Keratinocyte (primary cell): ENCODE measurements at regions not wholly inside any gene's neighbourhood (a gene's known extent, or its start where the extent isn't known, plus 50 kb on each side); places are given as distances from the start of the nearest gene placed in this dataset.

Source experiments
- DNase-seq: peaks from one replicate; pipeline ENCODE4 v3.0.0-alpha.2; 2011; ENCODE audit warnings: low read depth, missing footprints, low spot score
- FAIRE-seq: peaks from 2 replicates; lab custom pipeline; 2011; peaks lifted over from hg19 to GRCh38; lab: Jason Lieb, UNC
- H2AFZ ChIP-seq: 2 replicates; pipeline ENCODE4 v1.6.0; 2012; ENCODE audit warnings: low read length, control low read depth, inconsistent platforms; ENCODE audit not compliant: control insufficient read depth
- H3K27ac ChIP-seq: 2 replicates; pipeline ENCODE4 v1.5.1; 2011; ENCODE audit warnings: low read length; ENCODE audit not compliant: control insufficient read depth, insufficient read depth
- H3K27me3 ChIP-seq: 3 replicates; pipeline ENCODE4 v1.6.0; 2011; ENCODE audit warnings: low read length; ENCODE audit not compliant: control insufficient read depth, insufficient read depth; ENCODE audit errors: extremely low read depth
- H3K36me3 ChIP-seq, 2 experiments: 2 replicates in 1 of 2; 3 replicates in 1 of 2; pipeline ENCODE4 v1.5.1; 2011; ENCODE audit warnings: low read length in 2 of 2, mild to moderate bottlenecking in 1 of 2; ENCODE audit not compliant: control insufficient read depth in 2 of 2, insufficient read depth in 2 of 2; ENCODE audit errors: extremely low read depth in 1 of 2
- H3K4me1 ChIP-seq: 3 replicates; pipeline ENCODE4 v1.5.1; 2011; ENCODE audit warnings: low read length; ENCODE audit not compliant: control insufficient read depth, insufficient read depth; ENCODE audit errors: extremely low read depth
- H3K4me2 ChIP-seq: 3 replicates; pipeline ENCODE4 v1.6.0; 2011; ENCODE audit warnings: low read depth, low read length; ENCODE audit not compliant: control insufficient read depth, insufficient read depth; ENCODE audit errors: extremely low read depth
- H3K4me3 ChIP-seq, 3 experiments: fragments of 200-600 bp in 1 of 3; sonication (generic) in 1 of 3; 2 replicates in 2 of 3; 3 replicates in 1 of 3; pipeline ENCODE4 v1.5.1; 2011 to 2016; ENCODE audit warnings: low read length in 3 of 3, mild to moderate bottlenecking in 3 of 3, control low read depth in 2 of 3, inconsistent platforms in 1 of 3, low read depth in 1 of 3, mixed read lengths in 1 of 3, mixed run types in 1 of 3, moderate library complexity in 1 of 3; ENCODE audit not compliant: control insufficient read depth in 2 of 3, insufficient read depth in 2 of 3; ENCODE audit errors: extremely low read depth in 1 of 3
- H3K79me2 ChIP-seq: 2 replicates; pipeline ENCODE4 v1.6.0; 2012; ENCODE audit warnings: low read length; ENCODE audit not compliant: control insufficient read depth, insufficient read depth
- H3K9ac ChIP-seq: 3 replicates; pipeline ENCODE4 v1.6.0; 2011; ENCODE audit warnings: low read length; ENCODE audit not compliant: control insufficient read depth, insufficient read depth; ENCODE audit errors: extremely low read depth
- H3K9me1 ChIP-seq: 3 replicates; pipeline ENCODE4 v1.6.0; 2011; ENCODE audit warnings: low read length; ENCODE audit not compliant: control insufficient read depth, insufficient read depth; ENCODE audit errors: extremely low read depth
- H3K9me3 ChIP-seq: 2 replicates; pipeline ENCODE4 v1.5.1; 2012; ENCODE audit warnings: low read depth, low read length; ENCODE audit not compliant: control insufficient read depth
- H4K20me1 ChIP-seq: 3 replicates; pipeline ENCODE4 v1.6.0; 2011; ENCODE audit warnings: low read length; ENCODE audit not compliant: control insufficient read depth, insufficient read depth; ENCODE audit errors: extremely low read depth
- CTCF ChIP-seq, 3 experiments: IDR thresholded peaks in 1 of 3; conservative IDR thresholded peaks in 1 of 3; optimal IDR thresholded peaks in 1 of 3; 2 replicates in 2 of 3; 3 replicates in 1 of 3; pipeline versions ENCODE3 to v1.5.1; 2011; ENCODE audit warnings: low read length in 3 of 3, mild to moderate bottlenecking in 3 of 3, moderate library complexity in 2 of 3, control low read depth in 1 of 3, inconsistent platforms in 1 of 3; ENCODE audit not compliant: insufficient read depth in 2 of 3; ENCODE audit errors: extremely low read depth in 1 of 3
- EZH2 ChIP-seq: IDR thresholded peaks from one replicate; pipeline ENCODE4 v1.6.1; 2012; ENCODE audit warnings: inconsistent platforms, mild to moderate bottlenecking, low read length, moderate library complexity
- dilution Hi-C: fragments of 300-500 bp; cut with MboI; formaldehyde crosslinking; loops from one replicate; pipeline ENCODE4 v1.7.0; 2020; ENCODE audit warnings: low sequenced_read_pairs; ENCODE audit not compliant: extremely low pct_ligation_motif_present

- Histone ChIP-seq H3K27ac (no peak overlapping the region), H3K4me1 (no peaks in the 10 kb centered on the region), H3K9me3 (no peaks in the 10 kb centered on the region), H2AFZ (no peak overlapping the region), H3K9ac (no peak overlapping the region), H3K4me2 (no peak overlapping the region), H3K36me3 (no peaks in the 10 kb centered on the region), H3K9me1 (no peaks in the 10 kb centered on the region), H3K79me2 (no peaks in the 10 kb centered on the region), H4K20me1 (no peaks in the 10 kb centered on the region), H3K27me3 (no peaks in the 10 kb centered on the region), H3K4me3 (no peak overlapping the region)
- no peak for FAIRE-seq
- dilution Hi-C loops = no loop called here
- no peak for TF ChIP-seq CTCF (optimal IDR thresholded peaks at IDR 0.05 in 1 of 3, IDR thresholded peaks at IDR 0.05 in 1 of 3, conservative IDR thresholded peaks at IDR 0.05 in 1 of 3; ENCODE audit: extremely low read depth in 1 of 3, insufficient read depth in 2 of 3, low read length in 3 of 3)
- no peak for TF ChIP-seq EZH2
- DNase-seq = no peak
Measured at GRCh38 chrX:10988653-10989052, 122.5 kb upstream of the HCCS start.

GRCh38 chrX:10989386-10989785, 121.7 kb upstream of the HCCS start:
- no peaks in the 10 kb centered on the region for H3K79me2 ChIP-seq
- no peaks in the 10 kb centered on the region for H3K9me1 ChIP-seq
- TF ChIP-seq EZH2 = no peak
- no peak for TF ChIP-seq CTCF (optimal IDR thresholded peaks at IDR 0.05 in 1 of 3, IDR thresholded peaks at IDR 0.05 in 1 of 3, conservative IDR thresholded peaks at IDR 0.05 in 1 of 3; ENCODE audit: extremely low read depth in 1 of 3, insufficient read depth in 2 of 3, low read length in 3 of 3)
- no peaks in the 10 kb centered on the region for H3K9me3 ChIP-seq
- FAIRE-seq (no peak), DNase-seq (no peak)
- no peak overlapping the region for H3K4me3 ChIP-seq
- H2AFZ ChIP-seq = no peak overlapping the region
- H3K27me3 ChIP-seq = no peaks in the 10 kb centered on the region
- H3K27ac ChIP-seq = no peak overlapping the region
- H3K4me1 ChIP-seq = no peaks in the 10 kb centered on the region
- no peaks in the 10 kb centered on the region for H3K36me3 ChIP-seq
- no peaks in the 10 kb centered on the region for H4K20me1 ChIP-seq
- H3K4me2 ChIP-seq = no peak overlapping the region
- H3K9ac ChIP-seq = no peak overlapping the region
- dilution Hi-C loops = no loop called here
